ENCODE measurements at regions not wholly inside any gene's neighbourhood (a gene's known extent, or its start where the extent isn't known, plus 50 kb on each side); places are given as distances from the start of the nearest gene placed in this dataset.

DNA sequence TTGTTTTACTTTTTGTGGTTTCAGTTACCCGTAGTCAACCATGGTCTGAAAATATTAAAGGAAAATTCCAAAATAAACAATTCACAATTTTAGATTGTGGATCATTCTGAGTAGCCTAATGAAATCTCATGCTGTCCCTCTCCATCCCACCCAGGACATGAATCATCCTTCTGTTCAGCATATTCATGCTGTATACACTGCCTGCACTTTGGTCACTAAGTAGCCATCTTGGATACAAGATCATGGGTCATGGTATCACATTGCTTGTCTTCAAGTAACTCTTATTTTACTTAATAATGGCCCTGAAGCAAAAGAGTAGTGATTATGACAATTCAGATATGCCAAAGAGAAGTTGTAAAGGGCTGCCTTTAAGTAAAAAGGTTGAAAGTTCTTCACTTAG, 536.5 kb upstream of the ACO1 start:
- no peak for TF ChIP-seq CTCF (tag by site-specific recombination; IDR thresholded peaks at IDR 0.05)
- no peak for TF ChIP-seq ZNF521 (tag by site-specific recombination; IDR thresholded peaks at IDR 0.05)
- TF ChIP-seq ZNF37A (tag by site-specific recombination; IDR thresholded peaks at IDR 0.05) = no peak
- no peak for TF ChIP-seq ZNF776 (tag by site-specific recombination; IDR thresholded peaks at IDR 0.05; ENCODE audit: borderline replicate concordance)

All from HEK293 (cell line).